ENCODE measurements at regions not wholly inside any gene's neighbourhood (a gene's known extent, or its start where the extent isn't known, plus 50 kb on each side); places are given as distances from the start of the nearest gene placed in this dataset.

- TF ChIP-seq IKZF3 (tag by site-specific recombination; IDR thresholded peaks at IDR 0.05) (no peak), ELK4 (IDR thresholded peaks at IDR 0.05; ENCODE audit: borderline replicate concordance, low read depth, low read length) (no peak), CTCF (tag by site-specific recombination; IDR thresholded peaks at IDR 0.05) (no peak), ZNF416 (tag by site-specific recombination; IDR thresholded peaks at IDR 0.05) (no peak), ZNF704 (tag by site-specific recombination; IDR thresholded peaks at IDR 0.05) (no peak), ZNF558 (tag by site-specific recombination; IDR thresholded peaks at IDR 0.05) (no peak), HOXA7 (CRISPR knock-in tag; IDR thresholded peaks at IDR 0.05; ENCODE audit: borderline replicate concordance) (no peak), ZNF629 (tag by site-specific recombination; IDR thresholded peaks at IDR 0.05) (no peak), ZNF404 (tag by site-specific recombination; IDR thresholded peaks at IDR 0.05) (no peak)
Observed at GRCh38 chr12:29844667-29845066, 60.9 kb upstream of the TMTC1 start.

All from HEK293 (cell line).